ENCODE measurements at regions not wholly inside any gene's neighbourhood (a gene's known extent, or its start where the extent isn't known, plus 50 kb on each side); places are given as distances from the start of the nearest gene placed in this dataset.

DNA sequence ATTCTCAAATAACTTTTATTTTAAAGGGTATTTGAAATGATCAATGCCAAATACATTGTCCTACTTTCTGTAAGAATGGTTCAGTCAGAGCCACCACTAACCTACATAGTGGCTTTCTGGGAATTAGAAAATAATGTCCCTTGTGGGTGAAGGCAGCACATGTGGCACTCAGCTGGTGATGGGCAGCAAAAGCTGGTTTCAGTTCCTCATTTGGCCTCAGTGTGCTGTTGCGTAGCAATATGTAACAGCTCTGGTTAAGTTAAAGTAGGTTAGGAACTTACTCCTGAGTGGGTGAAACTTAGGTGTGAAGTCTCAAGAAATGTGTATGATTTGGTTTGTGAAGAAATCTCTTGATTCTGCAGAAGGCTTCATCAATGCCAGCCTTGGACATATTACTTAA, 99.6 kb upstream of the SPEF2 start:
- Histone ChIP-seq H3K4me1 (no peaks in the 10 kb centered on the region), H3K27ac (no peak overlapping the region), H3K4me3 (no peak overlapping the region), H3K27me3 (no peaks in the 10 kb centered on the region), H3K36me3 (no peaks in the 10 kb centered on the region), H3K9me3 (no peaks in the 10 kb centered on the region)
- WGBS (ENCODE audit: insufficient coverage, low coverage, low lambda C conversion rate, missing lambda C conversion rate), result 55% methylated on average over 1 of the region's 1 CpG
- DNase-seq, result no peak
- intact Hi-C loops (cut with DNase I), result no loop called here
- TF ChIP-seq, protein P1, sequence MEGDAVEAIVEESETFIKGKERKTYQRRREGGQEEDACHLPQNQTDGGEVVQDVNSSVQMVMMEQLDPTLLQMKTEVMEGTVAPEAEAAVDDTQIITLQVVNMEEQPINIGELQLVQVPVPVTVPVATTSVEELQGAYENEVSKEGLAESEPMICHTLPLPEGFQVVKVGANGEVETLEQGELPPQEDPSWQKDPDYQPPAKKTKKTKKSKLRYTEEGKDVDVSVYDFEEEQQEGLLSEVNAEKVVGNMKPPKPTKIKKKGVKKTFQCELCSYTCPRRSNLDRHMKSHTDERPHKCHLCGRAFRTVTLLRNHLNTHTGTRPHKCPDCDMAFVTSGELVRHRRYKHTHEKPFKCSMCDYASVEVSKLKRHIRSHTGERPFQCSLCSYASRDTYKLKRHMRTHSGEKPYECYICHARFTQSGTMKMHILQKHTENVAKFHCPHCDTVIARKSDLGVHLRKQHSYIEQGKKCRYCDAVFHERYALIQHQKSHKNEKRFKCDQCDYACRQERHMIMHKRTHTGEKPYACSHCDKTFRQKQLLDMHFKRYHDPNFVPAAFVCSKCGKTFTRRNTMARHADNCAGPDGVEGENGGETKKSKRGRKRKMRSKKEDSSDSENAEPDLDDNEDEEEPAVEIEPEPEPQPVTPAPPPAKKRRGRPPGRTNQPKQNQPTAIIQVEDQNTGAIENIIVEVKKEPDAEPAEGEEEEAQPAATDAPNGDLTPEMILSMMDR (IDR thresholded peaks at IDR 0.05), result no peak
- no peak for ATAC-seq

DNA sequence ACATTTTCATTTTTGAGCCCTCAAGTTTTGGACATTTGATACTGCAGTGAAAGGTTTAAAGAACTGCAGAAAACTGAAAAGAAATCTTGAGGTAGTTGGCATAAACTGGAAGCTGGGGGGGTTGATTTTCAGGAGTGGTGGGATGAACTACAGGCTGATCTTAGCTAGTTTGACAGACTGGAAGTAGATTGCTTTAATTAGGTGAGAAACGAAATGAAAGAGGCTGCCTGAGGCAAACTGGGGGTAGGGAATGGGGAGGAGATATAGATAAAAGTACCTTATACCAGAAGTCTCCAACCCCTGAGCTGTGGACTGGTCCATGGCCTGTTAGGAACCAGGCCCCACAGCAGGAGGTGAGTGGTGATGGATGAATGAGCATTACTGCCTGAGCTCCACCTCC, 101.4 kb upstream of the SPEF2 start:
- no peaks in the 10 kb centered on the region for H3K27me3 ChIP-seq
- H3K4me3 ChIP-seq, result no peak overlapping the region
- TF ChIP-seq POLR2A (IDR thresholded peaks at IDR 0.05), result no peak
- TF ChIP-seq, protein P1 (IDR thresholded peaks at IDR 0.05), result no peak
- intact Hi-C loops (cut with DNase I), result no loop called here
- DNase-seq (no peak), ATAC-seq (no peak)
- H3K4me1 ChIP-seq, result no peaks in the 10 kb centered on the region
- H3K36me3 ChIP-seq, result no peaks in the 10 kb centered on the region
- 38% methylated on average over 1 of the region's 1 CpG for WGBS (ENCODE audit: insufficient coverage, low coverage, low lambda C conversion rate, missing lambda C conversion rate)
- H3K27ac ChIP-seq, result no peak overlapping the region
- no peaks in the 10 kb centered on the region for H3K9me3 ChIP-seq

DNA sequence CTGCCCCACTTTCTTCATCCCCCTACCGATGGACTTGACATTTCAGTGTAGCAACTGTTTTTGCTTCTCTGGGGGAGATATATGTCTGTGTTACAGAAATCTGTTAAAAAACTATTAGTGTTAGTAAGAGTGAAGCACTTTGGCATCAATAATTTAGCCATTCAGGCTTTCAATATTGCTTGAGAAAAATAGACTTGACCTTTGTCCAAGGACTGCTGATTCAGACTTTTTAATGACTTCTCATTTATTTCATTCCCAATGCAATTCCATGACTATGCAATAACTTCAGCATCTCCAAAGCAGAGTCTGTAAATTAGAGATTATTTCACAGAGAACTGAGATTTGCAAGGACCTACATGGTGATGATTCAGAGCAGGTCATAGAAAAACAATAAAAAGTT, 104.1 kb upstream of the SPEF2 start:
- WGBS (ENCODE audit: insufficient coverage, low coverage, low lambda C conversion rate, missing lambda C conversion rate), result 94% methylated on average over 1 of the region's 1 CpG
- no peaks in the 10 kb centered on the region for H3K4me1 ChIP-seq
- H3K9me3 ChIP-seq, result no peaks in the 10 kb centered on the region
- H3K4me3 ChIP-seq, result no peak overlapping the region
- intact Hi-C loops (cut with DNase I), result no loop called here
- no peaks in the 10 kb centered on the region for H3K36me3 ChIP-seq
- DNase-seq (no peak), ATAC-seq (no peak)
- TF ChIP-seq, protein P1 (IDR thresholded peaks at IDR 0.05), result no peak
- TF ChIP-seq POLR2A (IDR thresholded peaks at IDR 0.05), result no peak
- no peaks in the 10 kb centered on the region for H3K27me3 ChIP-seq
- no peak overlapping the region for H3K27ac ChIP-seq

DNA sequence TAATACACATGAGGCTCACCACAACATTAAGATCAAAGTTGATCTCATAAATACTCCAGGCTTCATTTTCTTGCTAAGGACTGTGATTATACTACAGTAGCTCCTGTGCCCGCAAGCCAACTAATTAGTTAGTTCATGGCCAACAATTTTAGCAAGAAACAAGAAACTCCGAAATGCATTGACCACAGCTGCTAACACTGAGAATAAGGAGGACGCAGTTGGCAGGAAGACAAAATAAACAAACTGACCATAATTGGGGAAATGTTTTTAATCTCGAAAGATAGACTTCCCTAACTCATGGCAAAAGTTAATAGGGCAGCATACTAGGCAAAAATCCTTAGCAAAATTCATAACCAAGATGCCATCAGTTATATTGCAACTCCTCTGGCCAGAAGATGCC, 115.5 kb upstream of the SPEF2 start:
- intact Hi-C loops (cut with DNase I), result no loop called here
- ATAC-seq (no peak), DNase-seq (no peak)
- Histone ChIP-seq H3K36me3 (no peaks in the 10 kb centered on the region), H3K4me1 (no peaks in the 10 kb centered on the region), H3K27me3 (no peaks in the 10 kb centered on the region), H3K9me3 (no peaks in the 10 kb centered on the region), H3K4me3 (no peak overlapping the region), H3K27ac (no peak overlapping the region)
- whole genome bisulfite sequencing (ENCODE audit: insufficient coverage, low coverage, low lambda C conversion rate, missing lambda C conversion rate), result 47% methylated on average over 4 of the region's 4 CpGs
- TF ChIP-seq, protein P1 (IDR thresholded peaks at IDR 0.05), result no peak
- TF ChIP-seq POLR2A (IDR thresholded peaks at IDR 0.05), result no peak

DNA sequence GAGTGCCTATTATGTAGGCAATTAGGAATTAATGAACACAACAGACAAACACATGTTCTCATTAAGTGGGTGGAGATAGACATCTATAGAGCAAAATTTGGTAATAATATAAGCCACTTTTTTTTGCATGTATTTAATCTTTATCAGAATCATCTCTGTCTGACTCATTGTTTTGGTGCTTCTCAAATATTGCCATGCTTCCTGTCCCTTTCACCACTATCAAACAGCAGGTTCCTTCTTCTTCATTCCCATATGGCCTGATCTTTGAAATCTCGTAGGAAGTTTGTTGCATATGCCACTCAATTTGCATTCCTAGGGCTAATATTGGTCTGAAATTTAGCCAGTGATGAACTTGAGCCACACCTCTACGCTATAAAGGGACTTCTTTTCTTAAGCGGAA, 128.9 kb upstream of the SPEF2 start:
- no peak overlapping the region for H3K27ac ChIP-seq
- H3K4me3 ChIP-seq, result no peak overlapping the region
- ATAC-seq, result no peak

More for the DNA sequence above, 128.9 kb upstream of the SPEF2 start:
- Histone ChIP-seq H3K27me3 (no peaks in the 10 kb centered on the region), H3K36me3 (no peaks in the 10 kb centered on the region), H3K9me3 (no peaks in the 10 kb centered on the region), H3K4me1 (peaks cover 0 to 22% (median 11%) of the 10 kb centered on the region in 4 donors)
- DNase-seq, result no peak
- WGBS (ENCODE audit: insufficient coverage, low coverage, low lambda C conversion rate, missing lambda C conversion rate), result 83% methylated on average over 3 of the region's 3 CpGs
- no peak for TF ChIP-seq POLR2A (IDR thresholded peaks at IDR 0.05)
- TF ChIP-seq, protein P1 (IDR thresholded peaks at IDR 0.05), result no peak
- intact Hi-C loops (cut with DNase I), result no loop called here
